Tibial nerve (tissue), 4 donors: ENCODE measurements at regions not wholly inside any gene's neighbourhood (a gene's known extent, or its start where the extent isn't known, plus 50 kb on each side); places are given as distances from the start of the nearest gene placed in this dataset.

ENCODE experiments used
- EP300 ChIP-seq, 2 donors: sonication (generic); formaldehyde crosslinking; IDR thresholded peaks; one replicate each; pipeline ENCODE4 v1.6.1; 2017; ENCODE audit warnings: antibody characterized with exemption in 2 of 2, mild to moderate bottlenecking in 1 of 2
- POLR2A ChIP-seq, 2 donors: fragments of 450-650 bp; IDR thresholded peaks; one replicate each; pipeline ENCODE4 v1.6.1; 2017; ENCODE audit warnings: antibody characterized with exemption in 2 of 2, mild to moderate bottlenecking in 2 of 2, moderate library complexity in 2 of 2
- TF ChIP-seq, protein P1 (sequence below), 5 experiments: fragments of 200-600 bp in 3 of 5; fragments of 450-650 bp in 2 of 5; sonication (generic) in 3 of 5; IDR thresholded peaks; one replicate each; pipeline ENCODE4 v1.5.1; 2016 to 2019; ENCODE audit warnings: antibody characterized with exemption in 5 of 5, mild to moderate bottlenecking in 3 of 5, moderate library complexity in 2 of 5

DNA sequence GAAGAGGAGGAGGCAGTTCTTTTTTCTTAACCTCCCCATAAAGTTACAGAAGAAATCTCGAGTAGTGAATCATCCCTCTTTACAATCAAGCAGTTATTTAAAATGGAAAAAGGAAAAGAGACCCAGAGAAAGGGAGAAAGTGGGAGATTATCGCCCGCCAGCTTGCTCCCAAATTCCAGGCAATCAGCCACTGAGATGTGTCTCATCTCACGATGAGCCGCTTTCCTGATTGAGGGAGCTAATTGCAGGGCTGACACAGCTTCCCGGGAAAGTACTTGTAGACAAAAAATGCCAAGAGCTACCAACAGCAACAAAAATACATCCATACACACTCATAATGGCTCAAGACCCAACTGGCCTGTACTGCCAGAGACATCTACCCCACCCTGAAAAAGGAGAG lies 191.6 kb upstream of the ZC3H12A start:
- TF ChIP-seq, protein P1, sequence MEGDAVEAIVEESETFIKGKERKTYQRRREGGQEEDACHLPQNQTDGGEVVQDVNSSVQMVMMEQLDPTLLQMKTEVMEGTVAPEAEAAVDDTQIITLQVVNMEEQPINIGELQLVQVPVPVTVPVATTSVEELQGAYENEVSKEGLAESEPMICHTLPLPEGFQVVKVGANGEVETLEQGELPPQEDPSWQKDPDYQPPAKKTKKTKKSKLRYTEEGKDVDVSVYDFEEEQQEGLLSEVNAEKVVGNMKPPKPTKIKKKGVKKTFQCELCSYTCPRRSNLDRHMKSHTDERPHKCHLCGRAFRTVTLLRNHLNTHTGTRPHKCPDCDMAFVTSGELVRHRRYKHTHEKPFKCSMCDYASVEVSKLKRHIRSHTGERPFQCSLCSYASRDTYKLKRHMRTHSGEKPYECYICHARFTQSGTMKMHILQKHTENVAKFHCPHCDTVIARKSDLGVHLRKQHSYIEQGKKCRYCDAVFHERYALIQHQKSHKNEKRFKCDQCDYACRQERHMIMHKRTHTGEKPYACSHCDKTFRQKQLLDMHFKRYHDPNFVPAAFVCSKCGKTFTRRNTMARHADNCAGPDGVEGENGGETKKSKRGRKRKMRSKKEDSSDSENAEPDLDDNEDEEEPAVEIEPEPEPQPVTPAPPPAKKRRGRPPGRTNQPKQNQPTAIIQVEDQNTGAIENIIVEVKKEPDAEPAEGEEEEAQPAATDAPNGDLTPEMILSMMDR (IDR thresholded peaks at IDR 0.05): no peak
- no peak for TF ChIP-seq POLR2A (IDR thresholded peaks at IDR 0.05)
- TF ChIP-seq EP300 (IDR thresholded peaks at IDR 0.05): no peak
